ENCODE measurements at regions not wholly inside any gene's neighbourhood (a gene's known extent, or its start where the extent isn't known, plus 50 kb on each side); places are given as distances from the start of the nearest gene placed in this dataset.
A peak's percentile ranks its signal among the peaks of the same experiment; 100 is the strongest.

DNA sequence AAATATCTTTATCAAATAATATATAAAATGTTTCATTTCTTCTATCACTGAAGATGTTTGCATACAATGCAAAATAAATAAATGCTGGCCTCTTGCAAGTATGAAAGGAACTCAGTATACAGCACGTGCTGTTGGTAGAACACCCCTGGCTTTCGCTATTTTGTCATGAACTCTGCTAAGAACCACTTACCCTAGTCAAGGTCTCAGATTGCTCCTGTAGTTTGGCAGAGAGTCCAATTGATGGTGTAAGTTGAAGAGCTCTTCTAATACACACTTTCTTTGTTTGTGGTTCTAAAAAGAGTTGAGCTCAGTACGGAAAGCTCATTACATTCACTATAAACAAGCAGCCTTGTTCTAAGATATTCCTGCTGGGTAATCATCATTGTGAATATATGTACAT is 1258.9 kb downstream of the EFNB2 start:
- Histone ChIP-seq H3K27ac (ENCODE audit: low read length) (no peak overlapping the region), H4K20me1 (ENCODE audit: insufficient read depth, low read length) (no peaks in the 10 kb centered on the region), H3K79me2 (ENCODE audit: low read length) (no peaks in the 10 kb centered on the region), H3K9me3 (ENCODE audit: insufficient read depth, low read length) (0 out of 2 replicates have a peak, but pooled peaks cover 9% of the 10 kb centered on the region), H3K4me3 (ENCODE audit: low read length) (no peak overlapping the region), H3K9ac (ENCODE audit: low read length) (no peak overlapping the region), H3K4me2 (ENCODE audit: low read length) (no peak overlapping the region), H3K4me1 (ENCODE audit: low read length) (peaks cover 10% of the 10 kb centered on the region; the same call in 1 of the 2 replicates), H2AFZ (ENCODE audit: low read depth, low read length) (no peak overlapping the region), H3K36me3 (replicated peaks; ENCODE audit: low read depth, low read length) (peaks cover 12% of the 10 kb centered on the region), H3K27me3 (ENCODE audit: low read depth, low read length) (no peaks in the 10 kb centered on the region)
- no peak for TF ChIP-seq EZH2phosphoT487 (IDR thresholded peaks at IDR 0.05; ENCODE audit: low read depth)

- TF ChIP-seq, protein P1, sequence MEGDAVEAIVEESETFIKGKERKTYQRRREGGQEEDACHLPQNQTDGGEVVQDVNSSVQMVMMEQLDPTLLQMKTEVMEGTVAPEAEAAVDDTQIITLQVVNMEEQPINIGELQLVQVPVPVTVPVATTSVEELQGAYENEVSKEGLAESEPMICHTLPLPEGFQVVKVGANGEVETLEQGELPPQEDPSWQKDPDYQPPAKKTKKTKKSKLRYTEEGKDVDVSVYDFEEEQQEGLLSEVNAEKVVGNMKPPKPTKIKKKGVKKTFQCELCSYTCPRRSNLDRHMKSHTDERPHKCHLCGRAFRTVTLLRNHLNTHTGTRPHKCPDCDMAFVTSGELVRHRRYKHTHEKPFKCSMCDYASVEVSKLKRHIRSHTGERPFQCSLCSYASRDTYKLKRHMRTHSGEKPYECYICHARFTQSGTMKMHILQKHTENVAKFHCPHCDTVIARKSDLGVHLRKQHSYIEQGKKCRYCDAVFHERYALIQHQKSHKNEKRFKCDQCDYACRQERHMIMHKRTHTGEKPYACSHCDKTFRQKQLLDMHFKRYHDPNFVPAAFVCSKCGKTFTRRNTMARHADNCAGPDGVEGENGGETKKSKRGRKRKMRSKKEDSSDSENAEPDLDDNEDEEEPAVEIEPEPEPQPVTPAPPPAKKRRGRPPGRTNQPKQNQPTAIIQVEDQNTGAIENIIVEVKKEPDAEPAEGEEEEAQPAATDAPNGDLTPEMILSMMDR (IDR thresholded peaks at IDR 0.05; ENCODE audit: low read depth, low read length) = no peak
- no peak for TF ChIP-seq EZH2phosphoT487 (IDR thresholded peaks at IDR 0.05; ENCODE audit: low read depth)
- no peaks in the 10 kb centered on the region for H4K20me1 ChIP-seq (ENCODE audit: insufficient read depth, low read length)
Observed at GRCh38 chr13:105273665-105274222, 1261.7 kb downstream of the EFNB2 start.

DNA sequence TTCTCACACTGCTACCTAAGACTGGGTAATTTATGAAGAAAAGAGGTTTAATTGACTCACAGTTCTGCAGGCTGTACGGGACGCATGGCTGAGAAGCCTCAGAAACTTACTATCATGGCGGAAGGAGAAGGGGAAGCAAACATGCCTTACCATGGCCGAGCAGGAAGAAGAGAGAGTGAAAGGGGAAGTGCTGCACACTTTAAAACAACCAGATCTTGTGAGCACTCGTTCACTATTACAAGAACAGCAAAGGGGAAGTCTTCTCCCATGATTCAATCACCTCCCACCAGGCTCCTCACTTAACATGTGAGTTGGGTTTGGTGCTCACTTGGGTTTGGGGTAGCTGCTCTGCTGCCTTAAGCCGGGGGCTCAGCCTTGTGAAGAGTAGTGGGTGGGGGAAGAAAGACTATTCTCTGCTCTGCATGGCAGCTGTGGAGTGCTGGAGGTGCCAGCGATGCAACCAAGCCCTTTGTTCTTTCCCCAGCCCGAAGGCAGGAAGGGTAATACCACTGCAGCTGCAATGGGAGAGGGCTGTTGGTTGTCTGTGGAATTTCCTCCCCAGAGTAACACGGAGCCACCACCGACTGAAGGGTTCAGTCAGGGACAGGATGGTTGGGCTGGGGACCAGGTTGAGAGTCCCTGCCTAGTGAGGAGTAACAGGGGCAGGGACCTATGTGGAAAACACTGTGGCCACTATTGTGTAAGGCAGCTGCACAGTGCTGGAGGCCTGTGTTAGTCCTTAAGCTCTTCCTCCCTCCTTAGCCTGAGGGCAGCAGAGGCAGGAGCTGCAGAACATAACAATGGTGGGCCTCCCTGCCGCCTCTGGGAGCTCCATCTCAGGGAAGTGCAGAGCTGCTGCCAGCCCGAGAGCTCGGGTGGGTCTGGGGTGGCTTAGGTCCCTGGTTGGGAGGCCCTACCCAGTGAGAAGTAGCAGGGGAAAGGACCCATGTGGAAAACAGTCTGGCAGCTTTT is 1262.5 kb downstream of the EFNB2 start:
- H3K4me3 ChIP-seq (ENCODE audit: low read length) = peak overlapping the region; percentile 18; the same call in 1 of the 2 replicates
- H3K4me2 ChIP-seq (ENCODE audit: low read length) = peak overlapping the region; percentile 38
- no peaks in the 10 kb centered on the region for H3K79me2 ChIP-seq (ENCODE audit: low read length)
- H2AFZ ChIP-seq (ENCODE audit: low read depth, low read length) = peak overlapping the region; percentile 81
- TF ChIP-seq EZH2phosphoT487 (IDR thresholded peaks at IDR 0.05; ENCODE audit: low read depth) = no peak
- TF ChIP-seq, protein P1 (IDR thresholded peaks at IDR 0.05; ENCODE audit: low read depth, low read length) = no peak
- peaks cover 10% of the 10 kb centered on the region; the same call in 1 of the 2 replicates for H3K4me1 ChIP-seq (ENCODE audit: low read length)
- H3K9ac ChIP-seq (ENCODE audit: low read length) = no peak overlapping the region
- no peaks in the 10 kb centered on the region for H3K27me3 ChIP-seq (ENCODE audit: low read depth, low read length)
- no peaks in the 10 kb centered on the region for H4K20me1 ChIP-seq (ENCODE audit: insufficient read depth, low read length)
- H3K36me3 ChIP-seq (replicated peaks; ENCODE audit: low read depth, low read length) = peaks cover 12% of the 10 kb centered on the region
- H3K27ac ChIP-seq (ENCODE audit: low read length) = peak overlapping the region; percentile 24
- H3K9me3 ChIP-seq (ENCODE audit: insufficient read depth, low read length) = 0 out of 2 replicates have a peak, but pooled peaks cover 9% of the 10 kb centered on the region

More at GRCh38 chr13:105273665-105274222, 1261.7 kb downstream of the EFNB2 start:
- Histone ChIP-seq H3K4me2 (ENCODE audit: low read length) (no peak overlapping the region), H3K4me1 (ENCODE audit: low read length) (peaks cover 10% of the 10 kb centered on the region; the same call in 1 of the 2 replicates), H3K27ac (ENCODE audit: low read length) (no peak overlapping the region), H3K36me3 (replicated peaks; ENCODE audit: low read depth, low read length) (peaks cover 12% of the 10 kb centered on the region), H3K79me2 (ENCODE audit: low read length) (no peaks in the 10 kb centered on the region), H3K9ac (ENCODE audit: low read length) (no peak overlapping the region), H3K9me3 (ENCODE audit: insufficient read depth, low read length) (0 out of 2 replicates have a peak, but pooled peaks cover 9% of the 10 kb centered on the region), H2AFZ (ENCODE audit: low read depth, low read length) (no peak overlapping the region; the same call in 1 of the 2 replicates), H3K4me3 (ENCODE audit: low read length) (no peak overlapping the region), H3K27me3 (ENCODE audit: low read depth, low read length) (no peaks in the 10 kb centered on the region)

DNA sequence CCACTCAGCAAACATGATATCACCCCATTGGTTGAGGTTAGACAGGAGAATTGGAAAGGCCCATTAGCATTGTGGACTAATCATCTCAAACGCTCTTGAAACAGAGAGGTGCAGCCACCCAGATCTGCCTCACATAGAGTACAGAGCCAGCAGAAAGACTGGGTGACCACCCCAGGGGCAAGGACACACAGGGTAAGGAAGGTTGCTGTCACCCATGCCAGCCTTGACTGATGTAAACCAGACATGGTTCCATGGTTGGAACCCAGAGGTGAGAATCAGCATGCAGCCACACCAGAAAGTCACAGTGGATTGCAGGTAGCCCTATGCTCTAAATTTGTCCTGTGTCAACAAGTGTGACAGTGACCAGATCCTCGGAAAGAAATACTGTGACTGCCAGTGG is 1268.8 kb downstream of the EFNB2 start:
- no peak overlapping the region for H3K4me3 ChIP-seq (ENCODE audit: low read length)
- no peak overlapping the region for H3K27ac ChIP-seq (ENCODE audit: low read length)
- TF ChIP-seq EZH2phosphoT487 (IDR thresholded peaks at IDR 0.05; ENCODE audit: low read depth) = no peak
- TF ChIP-seq, protein P1 (IDR thresholded peaks at IDR 0.05; ENCODE audit: low read depth, low read length) = no peak
- no peaks in the 10 kb centered on the region for H3K36me3 ChIP-seq (replicated peaks; ENCODE audit: low read depth, low read length)
- H2AFZ ChIP-seq (ENCODE audit: low read depth, low read length) = no peak overlapping the region
- H3K9me3 ChIP-seq (ENCODE audit: insufficient read depth, low read length) = no peaks in the 10 kb centered on the region
- no peaks in the 10 kb centered on the region for H3K79me2 ChIP-seq (ENCODE audit: low read length)
- H3K27me3 ChIP-seq (ENCODE audit: low read depth, low read length) = no peaks in the 10 kb centered on the region
- H3K4me2 ChIP-seq (ENCODE audit: low read length) = no peak overlapping the region
- no peaks in the 10 kb centered on the region for H4K20me1 ChIP-seq (ENCODE audit: insufficient read depth, low read length)
- no peak overlapping the region for H3K9ac ChIP-seq (ENCODE audit: low read length)
- no peaks in the 10 kb centered on the region for H3K4me1 ChIP-seq (ENCODE audit: low read length)

All from OCI-LY3 (cell line).